Liver (tissue), 8 donors: ENCODE measurements at regions not wholly inside any gene's neighbourhood (a gene's known extent, or its start where the extent isn't known, plus 50 kb on each side); places are given as distances from the start of the nearest gene placed in this dataset.

ENCODE experiments used
- DNase-seq: peaks from one replicate; pipeline ENCODE4 v3.0.0-alpha.2; 2017; ENCODE audit warnings: low spot score
- H3K27ac ChIP-seq, 2 donors: one replicate each; pipeline ENCODE4 v1.7.0; 2013; ENCODE audit warnings: inconsistent platforms in 2 of 2, low read length in 2 of 2, control low read depth in 1 of 2, low read depth in 1 of 2, mild to moderate bottlenecking in 1 of 2
- H3K27me3 ChIP-seq, 4 donors: one replicate each; pipeline versions ENCODE4 v1.6.1 to v1.7.0; 2013; ENCODE audit warnings: low read length in 3 of 4, inconsistent platforms in 1 of 4, mild to moderate bottlenecking in 1 of 4, moderate library complexity in 1 of 4; ENCODE audit not compliant: control insufficient read depth in 4 of 4, insufficient read depth in 4 of 4
- H3K36me3 ChIP-seq, 4 donors: one replicate each; pipeline versions ENCODE4 v1.6.1 to v1.7.0; 2013; ENCODE audit warnings: low read length in 3 of 4, mild to moderate bottlenecking in 3 of 4, low read depth in 1 of 4, moderate library complexity in 1 of 4; ENCODE audit not compliant: control insufficient read depth in 4 of 4, insufficient read depth in 3 of 4
- H3K4me1 ChIP-seq, 4 donors: one replicate each; pipeline versions ENCODE4 v1.6.1 to v1.7.0; 2013; ENCODE audit warnings: low read length in 3 of 4, mild to moderate bottlenecking in 3 of 4, moderate library complexity in 1 of 4; ENCODE audit not compliant: control insufficient read depth in 4 of 4, insufficient read depth in 4 of 4
- H3K4me3 ChIP-seq, 3 donors: one replicate each; pipeline versions ENCODE4 v1.6.1 to v1.7.0; 2013; ENCODE audit warnings: low read length in 3 of 3, control low read depth in 1 of 3, low read depth in 1 of 3, mild to moderate bottlenecking in 1 of 3
- H3K9ac ChIP-seq, 2 donors: one replicate each; pipeline ENCODE4 v1.7.0; 2013; ENCODE audit warnings: low read length in 2 of 2, mild to moderate bottlenecking in 2 of 2, moderate library complexity in 2 of 2, control low read depth in 1 of 2, low read depth in 1 of 2
- H3K9me3 ChIP-seq, 4 donors: one replicate each; pipeline versions ENCODE4 v1.6.1 to v1.7.0; 2013; ENCODE audit warnings: low read length in 3 of 4; ENCODE audit not compliant: control insufficient read depth in 4 of 4
- ATF3 ChIP-seq: IDR thresholded peaks from 2 replicates; pipeline ENCODE4 v1.6.1; 2016; ENCODE audit warnings: antibody characterized with exemption
- EGR1 ChIP-seq, 2 donors: IDR thresholded peaks; 2 replicates each; pipeline ENCODE4 v1.6.1; 2016 to 2018; ENCODE audit warnings: antibody characterized with exemption in 2 of 2, low read depth in 2 of 2
- FOXA1 ChIP-seq: IDR thresholded peaks from 2 replicates; pipeline ENCODE4 v1.6.1; 2016; ENCODE audit warnings: antibody characterized with exemption
- FOXA2 ChIP-seq: IDR thresholded peaks from 2 replicates; pipeline ENCODE4 v1.6.1; 2016; ENCODE audit warnings: antibody characterized with exemption
- GABPA ChIP-seq, 2 donors: IDR thresholded peaks in 1 of 2; conservative IDR thresholded peaks in 1 of 2; 2 replicates each; pipeline ENCODE4 v1.6.1; 2016; ENCODE audit warnings: antibody characterized with exemption in 2 of 2, mild to moderate bottlenecking in 1 of 2, moderate library complexity in 1 of 2
- HNF4A ChIP-seq, 2 donors: conservative IDR thresholded peaks; 2 replicates each; pipeline ENCODE4 v1.6.1; 2016; ENCODE audit warnings: antibody characterized with exemption in 2 of 2, mild to moderate bottlenecking in 2 of 2
- HNF4G ChIP-seq: IDR thresholded peaks from 2 replicates; pipeline ENCODE4 v1.6.1; 2016; ENCODE audit warnings: antibody characterized with exemption
- JUND ChIP-seq, 2 donors: IDR thresholded peaks; 2 replicates each; pipeline ENCODE4 v1.6.1; 2016; ENCODE audit warnings: antibody characterized with exemption in 2 of 2
- NR2F2 ChIP-seq: IDR thresholded peaks from 2 replicates; pipeline ENCODE4 v1.6.1; 2016; ENCODE audit warnings: antibody characterized with exemption
- RAD21 ChIP-seq, 2 donors: IDR thresholded peaks; 2 replicates each; pipeline ENCODE4 v1.6.1; 2016; ENCODE audit warnings: antibody characterized with exemption in 2 of 2, mild to moderate bottlenecking in 2 of 2
- REST ChIP-seq: IDR thresholded peaks from 2 replicates; pipeline ENCODE4 v1.6.1; 2016; ENCODE audit warnings: antibody characterized with exemption, mild to moderate bottlenecking
- RXRA ChIP-seq, 2 donors: IDR thresholded peaks; 2 replicates each; pipeline ENCODE4 v1.6.1; 2017 to 2018; ENCODE audit warnings: antibody characterized with exemption in 2 of 2, mild to moderate bottlenecking in 1 of 2
- SP1 ChIP-seq: IDR thresholded peaks from 2 replicates; pipeline ENCODE4 v1.6.1; 2018; ENCODE audit warnings: antibody characterized with exemption, mild to moderate bottlenecking
- TAF1 ChIP-seq: conservative IDR thresholded peaks from 2 replicates; pipeline ENCODE4 v1.6.1; 2016; ENCODE audit warnings: antibody characterized with exemption, mild to moderate bottlenecking
- YY1 ChIP-seq: IDR thresholded peaks from 2 replicates; pipeline ENCODE4 v1.6.1; 2016; ENCODE audit warnings: antibody characterized with exemption, mild to moderate bottlenecking
- WGBS: extraction: QIAGEN DNeasy Blood & Tissue Kit; methylation state at CpG from one replicate; pipeline ENCODE4 v1.1.7; 2013; 5-methylcytosine and 5-hydroxymethylcytosine counted together
- TF ChIP-seq, protein P1 (sequence below): IDR thresholded peaks from 2 replicates; pipeline ENCODE4 v1.6.1; 2016; ENCODE audit warnings: antibody characterized with exemption
- TF ChIP-seq, protein P2 (sequence below): fragments of 150-350 bp; IDR thresholded peaks from 2 replicates; pipeline ENCODE4 v1.5.1; 2017; ENCODE audit warnings: improper control_type of control experiment, low read depth, low read length; ENCODE audit not compliant: missing input control
- TF ChIP-seq, protein P3 (sequence below): IDR thresholded peaks from 2 replicates; pipeline ENCODE4 v1.6.1; 2016; ENCODE audit warnings: antibody characterized with exemption
- donor health status: healthy.
- donor health status: healthy.
- donor health status: healthy.
- donor health status: healthy.
- donor health status: healthy.

DNA sequence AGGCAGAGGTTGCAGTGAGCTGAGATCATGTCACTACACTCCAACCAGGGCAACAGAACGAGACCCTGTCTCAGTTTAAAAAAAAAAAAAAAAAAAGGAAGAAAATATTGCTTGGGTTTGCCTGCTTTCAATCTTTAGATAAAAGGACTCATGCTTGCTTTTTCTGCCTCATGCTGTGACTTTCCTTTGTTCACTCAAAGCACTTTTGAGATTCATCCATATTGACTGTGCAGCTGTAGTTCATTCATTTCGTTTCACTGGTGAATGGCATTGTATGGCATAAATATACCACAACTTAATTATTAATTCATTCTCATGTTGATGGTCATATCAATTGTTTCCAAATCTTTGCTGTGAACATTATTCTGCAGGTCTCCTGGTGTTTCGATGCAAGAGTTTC, 97.6 kb upstream of the NFE2L3 start (continued):
- TF ChIP-seq, protein P1, sequence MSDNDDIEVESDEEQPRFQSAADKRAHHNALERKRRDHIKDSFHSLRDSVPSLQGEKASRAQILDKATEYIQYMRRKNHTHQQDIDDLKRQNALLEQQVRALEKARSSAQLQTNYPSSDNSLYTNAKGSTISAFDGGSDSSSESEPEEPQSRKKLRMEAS = no peak
- TF ChIP-seq NR2F2 (no peak), HNF4G (no peak)
- TF ChIP-seq, protein P2, sequence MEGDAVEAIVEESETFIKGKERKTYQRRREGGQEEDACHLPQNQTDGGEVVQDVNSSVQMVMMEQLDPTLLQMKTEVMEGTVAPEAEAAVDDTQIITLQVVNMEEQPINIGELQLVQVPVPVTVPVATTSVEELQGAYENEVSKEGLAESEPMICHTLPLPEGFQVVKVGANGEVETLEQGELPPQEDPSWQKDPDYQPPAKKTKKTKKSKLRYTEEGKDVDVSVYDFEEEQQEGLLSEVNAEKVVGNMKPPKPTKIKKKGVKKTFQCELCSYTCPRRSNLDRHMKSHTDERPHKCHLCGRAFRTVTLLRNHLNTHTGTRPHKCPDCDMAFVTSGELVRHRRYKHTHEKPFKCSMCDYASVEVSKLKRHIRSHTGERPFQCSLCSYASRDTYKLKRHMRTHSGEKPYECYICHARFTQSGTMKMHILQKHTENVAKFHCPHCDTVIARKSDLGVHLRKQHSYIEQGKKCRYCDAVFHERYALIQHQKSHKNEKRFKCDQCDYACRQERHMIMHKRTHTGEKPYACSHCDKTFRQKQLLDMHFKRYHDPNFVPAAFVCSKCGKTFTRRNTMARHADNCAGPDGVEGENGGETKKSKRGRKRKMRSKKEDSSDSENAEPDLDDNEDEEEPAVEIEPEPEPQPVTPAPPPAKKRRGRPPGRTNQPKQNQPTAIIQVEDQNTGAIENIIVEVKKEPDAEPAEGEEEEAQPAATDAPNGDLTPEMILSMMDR = no peak

GRCh38 chr7:26055241-26055640, 96.8 kb upstream of the NFE2L3 start:
- Histone ChIP-seq H3K9ac (no peak overlapping the region), H3K4me3 (no peak overlapping the region), H3K4me1 (no peaks in the 10 kb centered on the region), H3K27ac (no peak overlapping the region), H3K9me3 (peaks cover 0 to 1% (median 0%) of the 10 kb centered on the region in 4 donors), H3K27me3 (no peaks in the 10 kb centered on the region), H3K36me3 (no peaks in the 10 kb centered on the region)
- no peak for DNase-seq
- TF ChIP-seq GABPA (IDR thresholded peaks at IDR 0.05 in 1 of 2, conservative IDR thresholded peaks at IDR 0.05 in 1 of 2) = no peak
- no peak for TF ChIP-seq ATF3
- TF ChIP-seq, protein P1 = no peak
- TF ChIP-seq HNF4A (conservative IDR thresholded peaks at IDR 0.05) = no peak
- no peak for TF ChIP-seq YY1
- no peak for TF ChIP-seq SP1
- no peak for TF ChIP-seq TAF1
- no peak for TF ChIP-seq HNF4G
- TF ChIP-seq, protein P2 = no peak
- TF ChIP-seq, protein P3, sequence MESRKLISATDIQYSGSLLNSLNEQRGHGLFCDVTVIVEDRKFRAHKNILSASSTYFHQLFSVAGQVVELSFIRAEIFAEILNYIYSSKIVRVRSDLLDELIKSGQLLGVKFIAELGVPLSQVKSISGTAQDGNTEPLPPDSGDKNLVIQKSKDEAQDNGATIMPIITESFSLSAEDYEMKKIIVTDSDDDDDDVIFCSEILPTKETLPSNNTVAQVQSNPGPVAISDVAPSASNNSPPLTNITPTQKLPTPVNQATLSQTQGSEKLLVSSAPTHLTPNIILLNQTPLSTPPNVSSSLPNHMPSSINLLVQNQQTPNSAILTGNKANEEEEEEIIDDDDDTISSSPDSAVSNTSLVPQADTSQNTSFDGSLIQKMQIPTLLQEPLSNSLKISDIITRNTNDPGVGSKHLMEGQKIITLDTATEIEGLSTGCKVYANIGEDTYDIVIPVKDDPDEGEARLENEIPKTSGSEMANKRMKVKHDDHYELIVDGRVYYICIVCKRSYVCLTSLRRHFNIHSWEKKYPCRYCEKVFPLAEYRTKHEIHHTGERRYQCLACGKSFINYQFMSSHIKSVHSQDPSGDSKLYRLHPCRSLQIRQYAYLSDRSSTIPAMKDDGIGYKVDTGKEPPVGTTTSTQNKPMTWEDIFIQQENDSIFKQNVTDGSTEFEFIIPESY = no peak
- no peak for TF ChIP-seq RAD21 (IDR thresholded peaks at IDR 0.05)
- TF ChIP-seq EGR1 (IDR thresholded peaks at IDR 0.05; ENCODE audit: low read depth in 2 of 2) = no peak
- TF ChIP-seq JUND (IDR thresholded peaks at IDR 0.05) = no peak
- TF ChIP-seq RXRA (IDR thresholded peaks at IDR 0.05) = no peak
- no peak for TF ChIP-seq FOXA1
- no peak for TF ChIP-seq FOXA2
- no peak for TF ChIP-seq NR2F2
- TF ChIP-seq REST = no peak
- 83% methylated on average over 3 of the region's 3 CpGs for WGBS
